ENCODE measurements at regions not wholly inside any gene's neighbourhood (a gene's known extent, or its start where the extent isn't known, plus 50 kb on each side); places are given as distances from the start of the nearest gene placed in this dataset.

DNA sequence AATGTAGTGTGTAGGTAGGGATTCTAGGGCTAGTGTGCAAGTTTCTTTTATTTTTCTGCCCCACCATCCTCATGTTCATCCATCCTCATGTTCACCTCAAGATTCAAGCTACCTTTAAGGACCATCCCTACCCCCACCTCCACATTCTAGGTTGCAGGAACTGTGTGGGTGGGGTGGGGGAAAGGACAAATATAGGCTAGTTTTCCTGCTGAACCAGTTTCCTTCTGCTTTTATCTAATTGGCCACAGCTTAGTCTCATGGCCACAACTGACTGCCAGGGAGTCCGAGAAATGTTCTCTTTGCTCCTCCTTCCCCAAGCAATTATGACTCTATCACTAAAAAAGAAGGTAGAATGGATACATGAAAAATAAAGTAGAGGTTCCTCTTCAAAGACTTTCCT is 179.0 kb upstream of the LARGE1 start:
- TF ChIP-seq, protein P1, sequence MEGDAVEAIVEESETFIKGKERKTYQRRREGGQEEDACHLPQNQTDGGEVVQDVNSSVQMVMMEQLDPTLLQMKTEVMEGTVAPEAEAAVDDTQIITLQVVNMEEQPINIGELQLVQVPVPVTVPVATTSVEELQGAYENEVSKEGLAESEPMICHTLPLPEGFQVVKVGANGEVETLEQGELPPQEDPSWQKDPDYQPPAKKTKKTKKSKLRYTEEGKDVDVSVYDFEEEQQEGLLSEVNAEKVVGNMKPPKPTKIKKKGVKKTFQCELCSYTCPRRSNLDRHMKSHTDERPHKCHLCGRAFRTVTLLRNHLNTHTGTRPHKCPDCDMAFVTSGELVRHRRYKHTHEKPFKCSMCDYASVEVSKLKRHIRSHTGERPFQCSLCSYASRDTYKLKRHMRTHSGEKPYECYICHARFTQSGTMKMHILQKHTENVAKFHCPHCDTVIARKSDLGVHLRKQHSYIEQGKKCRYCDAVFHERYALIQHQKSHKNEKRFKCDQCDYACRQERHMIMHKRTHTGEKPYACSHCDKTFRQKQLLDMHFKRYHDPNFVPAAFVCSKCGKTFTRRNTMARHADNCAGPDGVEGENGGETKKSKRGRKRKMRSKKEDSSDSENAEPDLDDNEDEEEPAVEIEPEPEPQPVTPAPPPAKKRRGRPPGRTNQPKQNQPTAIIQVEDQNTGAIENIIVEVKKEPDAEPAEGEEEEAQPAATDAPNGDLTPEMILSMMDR (IDR thresholded peaks at IDR 0.05): no peak
- TF ChIP-seq POLR2AphosphoS5 (IDR thresholded peaks at IDR 0.05) (no peak), POLR2A (IDR thresholded peaks at IDR 0.05) (no peak), EP300 (IDR thresholded peaks at IDR 0.05) (no peak)

All from upper lobe of left lung (tissue), 4 donors.